HCT116 (cell line): ENCODE measurements at regions not wholly inside any gene's neighbourhood (a gene's known extent, or its start where the extent isn't known, plus 50 kb on each side); places are given as distances from the start of the nearest gene placed in this dataset.

Source experiments
- ATAC-seq: fragments of 200-7000 bp; cut with Tn5 transposase; 2 replicates; pipeline ENCODE4 v1.9.1; 2020; ENCODE audit warnings: mild to moderate bottlenecking, moderate library complexity
- BruUV-seq: library from RNA; stranded (reverse); fragments of 400-500 nt; replicated peaks from 2 replicates; lab custom pipeline; 2021; lab: Mats Ljungman, UMichigan
- CTCF ChIA-PET: fragments of 300-600 bp; sonication (Branson Sonifier 250); formaldehyde crosslinking; loops from one replicate; lab custom pipeline; 2021; ENCODE audit warnings: antibody characterized with exemption; lab: Charles Lee
- POLR2A ChIA-PET: fragments of 300-600, 350-600 bp; sonication (Branson Sonifier 250); formaldehyde crosslinking; loops from one replicate; lab custom pipeline; 2021; ENCODE audit warnings: antibody characterized with exemption; lab: Charles Lee
- RAD21 ChIA-PET, 2 experiments: fragments of 300-600 bp; sonication (Branson Sonifier 250); formaldehyde crosslinking; loops; one replicate each; lab custom pipeline; 2023; ENCODE audit warnings: low total read pairs in 2 of 2; ENCODE audit not compliant: uncharacterized antibody in 2 of 2, unreplicated experiment in 2 of 2, low non-redundant PET in 1 of 2; lab: Charles Lee
- DNase-seq: peaks from one replicate; pipeline ENCODE4 v3.0.0-alpha.2; 2010; ENCODE audit warnings: low read depth, low spot score
- H2AFZ ChIP-seq: fragments of 200-600 bp; shearing (Covaris generic), sonication (generic); 2 replicates; pipeline ENCODE4 v1.6.1; 2017; ENCODE audit warnings: low read depth, mixed run types, mixed read lengths, antibody characterized with exemption, low read length; ENCODE audit not compliant: poor library complexity, severe bottlenecking
- H3K27ac ChIP-seq: 2 replicates; pipeline ENCODE4 v1.5.1; 2012; ENCODE audit warnings: low read depth, low read length
- H3K27me3 ChIP-seq: fragments of 200-600 bp; sonication (generic); 2 replicates; pipeline ENCODE4 v1.6.1; 2016; ENCODE audit warnings: mixed run types, low read length, mixed read lengths; ENCODE audit not compliant: insufficient read depth
- H3K36me3 ChIP-seq, 2 experiments: fragments of 200-500 bp in 1 of 2; fragments of 200-600 bp in 1 of 2; sonication (Bioruptor generic) in 1 of 2; sonication (generic) in 1 of 2; 2 replicates each; pipeline versions ENCODE4 v1.5.1 to v1.6.1; 2014 to 2016; ENCODE audit warnings: low read length in 2 of 2, inconsistent platforms in 1 of 2, mixed read lengths in 1 of 2, mixed run types in 1 of 2; ENCODE audit not compliant: insufficient read depth in 2 of 2, control insufficient read depth in 1 of 2
- H3K4me1 ChIP-seq, 2 experiments: fragments of 200-600 bp in 1 of 2; sonication (generic) in 1 of 2; 2 replicates each; pipeline versions ENCODE4 v1.5.1 to v1.6.1; 2012 to 2017; ENCODE audit warnings: low read length in 2 of 2, inconsistent platforms in 1 of 2, mild to moderate bottlenecking in 1 of 2, mixed read lengths in 1 of 2, mixed run types in 1 of 2, moderate library complexity in 1 of 2; ENCODE audit not compliant: insufficient read depth in 2 of 2, control insufficient read depth in 1 of 2
- H3K4me2 ChIP-seq: fragments of 200-600 bp; sonication (generic); 2 replicates; pipeline ENCODE4 v1.6.1; 2017; ENCODE audit warnings: mixed run types, low read length, mixed read lengths
- H3K4me3 ChIP-seq, 2 experiments: fragments of 200-600 bp in 1 of 2; sonication (generic) in 1 of 2; replicated peaks in 1 of 2; 2 replicates each; pipeline ENCODE4 v1.5.1; 2011 to 2016; ENCODE audit warnings: low read length in 2 of 2, control low read depth in 1 of 2, low read depth in 1 of 2, mild to moderate bottlenecking in 1 of 2, mixed read lengths in 1 of 2, mixed run types in 1 of 2
- H3K79me2 ChIP-seq: fragments of 200-600 bp; sonication (generic); 2 replicates; pipeline ENCODE4 v1.6.1; 2017; ENCODE audit warnings: mild to moderate bottlenecking, mixed run types, low read length, moderate library complexity, mixed read lengths; ENCODE audit not compliant: insufficient read depth
- H3K9ac ChIP-seq: fragments of 200-600 bp; sonication (generic); 2 replicates; pipeline ENCODE4 v1.6.1; 2016; ENCODE audit warnings: low read length, mixed read lengths
- H3K9me2 ChIP-seq: fragments of 200-600 bp; sonication (generic), shearing (Covaris generic); 2 replicates; pipeline ENCODE4 v1.6.1; 2017; ENCODE audit warnings: mixed run types, mild to moderate bottlenecking, moderate library complexity; ENCODE audit not compliant: insufficient read depth
- H3K9me3 ChIP-seq, 2 experiments: fragments of 200-500 bp in 1 of 2; fragments of 200-600 bp in 1 of 2; sonication (Bioruptor generic) in 1 of 2; sonication (generic) in 1 of 2; 2 replicates each; pipeline ENCODE4 v1.6.1; 2014 to 2017; ENCODE audit warnings: low read length in 2 of 2, mixed read lengths in 2 of 2, inconsistent platforms in 1 of 2, low read depth in 1 of 2, mild to moderate bottlenecking in 1 of 2, mixed run types in 1 of 2, moderate library complexity in 1 of 2; ENCODE audit not compliant: control insufficient read depth in 1 of 2, insufficient read depth in 1 of 2
- H4K20me1 ChIP-seq: fragments of 200-600 bp; sonication (generic), shearing (Covaris generic); 2 replicates; pipeline ENCODE4 v1.6.1; 2017; ENCODE audit warnings: mixed run types, mild to moderate bottlenecking, moderate library complexity; ENCODE audit not compliant: insufficient read depth
- EGR1 ChIP-seq: IDR thresholded peaks from 2 replicates; pipeline ENCODE4 v1.6.1; 2012; ENCODE audit warnings: low read depth
- ELF1 ChIP-seq: IDR thresholded peaks from 2 replicates; pipeline ENCODE4 v1.6.1; 2012; ENCODE audit warnings: low read depth, borderline replicate concordance
- EZH2 ChIP-seq: fragments of 200-600 bp; sonication (generic); IDR thresholded peaks from 2 replicates; pipeline ENCODE4 v1.6.1; 2017; ENCODE audit warnings: antibody characterized with exemption, mixed run types
- EZH2phosphoT487 ChIP-seq: fragments of 200-600 bp; IDR thresholded peaks from 2 replicates; pipeline ENCODE4 v1.6.1; 2018; ENCODE audit warnings: antibody characterized with exemption, borderline replicate concordance
- FOSL1 ChIP-seq: IDR thresholded peaks from 2 replicates; pipeline ENCODE4 v1.6.1; 2012; ENCODE audit warnings: low read depth
- POLR2A ChIP-seq: IDR thresholded peaks from 2 replicates; pipeline ENCODE4 v1.7.0; 2011; ENCODE audit warnings: borderline replicate concordance; ENCODE audit not compliant: insufficient read depth, insufficient read length; ENCODE audit errors: extremely low read depth
- POLR2AphosphoS5 ChIP-seq: IDR thresholded peaks from 2 replicates; pipeline ENCODE4 v1.6.1; 2011; ENCODE audit warnings: mild to moderate bottlenecking, low read depth, low read length, moderate library complexity
- RAD21 ChIP-seq: IDR thresholded peaks from 2 replicates; pipeline ENCODE4 v1.6.1; 2012; ENCODE audit warnings: low read depth, mild to moderate bottlenecking
- SP1 ChIP-seq: IDR thresholded peaks from 2 replicates; pipeline ENCODE4 v1.6.1; 2012; ENCODE audit warnings: low read depth
- TCF7L2 ChIP-seq: IDR thresholded peaks from 2 replicates; pipeline ENCODE4 v1.7.0; 2011; ENCODE audit warnings: borderline replicate concordance, inconsistent platforms; ENCODE audit not compliant: insufficient read depth, insufficient read length; ENCODE audit errors: extremely low read depth
- YY1 ChIP-seq: IDR thresholded peaks from 2 replicates; pipeline ENCODE4 v1.6.1; 2011; ENCODE audit warnings: low read length, low read depth, moderate library complexity, mild to moderate bottlenecking; ENCODE audit not compliant: insufficient replicate concordance; ENCODE audit errors: extremely low read depth
- ZFX ChIP-seq: fragments of 450-650 bp; IDR thresholded peaks from 2 replicates; pipeline ENCODE4 v1.6.1; 2017
- ZNF274 ChIP-seq: fragments of 200-500 bp; sonication (Bioruptor generic); IDR thresholded peaks from 2 replicates; pipeline ENCODE4 v1.6.1; 2014; ENCODE audit warnings: mild to moderate bottlenecking, low read depth, low read length, inconsistent platforms
- intact Hi-C: fragments of 100-400 bp; cut with micrococcal nuclease; formaldehyde crosslinking; loops from 2 replicates; pipeline ENCODE4 v1.10.0; 2022
- TF ChIP-seq, protein P1 (sequence below): IDR thresholded peaks from 2 replicates; pipeline ENCODE4 v1.6.1; 2012
- TF ChIP-seq, protein P2 (sequence below), 3 experiments: fragments of 200-600 bp in 1 of 3; sonication (generic) in 1 of 3; IDR thresholded peaks in 2 of 3; conservative IDR thresholded peaks in 1 of 3; 2 replicates each; pipeline ENCODE4 v1.5.1; 2012 to 2017; ENCODE audit warnings: low read depth in 2 of 3, low read length in 2 of 3, antibody characterized with exemption in 1 of 3, borderline replicate concordance in 1 of 3, control low read depth in 1 of 3, mild to moderate bottlenecking in 1 of 3, mixed read lengths in 1 of 3, mixed run types in 1 of 3, moderate library complexity in 1 of 3; ENCODE audit not compliant: insufficient read depth in 1 of 3

DNA sequence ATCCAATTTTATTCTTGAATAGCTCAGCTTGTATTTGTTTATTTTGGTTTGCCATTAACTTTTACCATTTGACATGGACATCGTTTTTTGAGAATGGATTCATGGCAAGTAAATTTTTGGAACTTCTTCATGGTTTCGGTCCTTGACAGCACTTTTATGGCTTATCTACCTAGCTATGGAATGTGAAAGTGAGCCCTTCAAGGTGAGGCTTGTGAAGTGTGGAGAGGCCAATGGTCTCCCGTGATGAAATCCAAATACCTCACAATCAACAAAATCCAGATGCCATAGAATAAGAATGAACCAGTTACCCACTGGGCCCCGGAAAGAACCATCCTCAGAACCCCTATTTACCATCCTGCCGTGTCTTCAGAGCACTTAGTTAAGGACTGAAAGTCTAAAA, 978.8 kb downstream of the FSCB start:
- no peak for ATAC-seq
- RAD21 ChIA-PET = no interaction called here
- Histone ChIP-seq H3K9me3 (no peaks in the 10 kb centered on the region), H3K27ac (no peak overlapping the region), H3K4me1 (no peaks in the 10 kb centered on the region), H3K79me2 (no peaks in the 10 kb centered on the region), H3K9me2 (no peaks in the 10 kb centered on the region), H3K4me3 (no peak overlapping the region), H2AFZ (no peak overlapping the region)
- intact Hi-C loops = no loop called here
- TF ChIP-seq RAD21 (no peak), EGR1 (no peak), ZNF274 (no peak), EZH2 (no peak), EZH2phosphoT487 (no peak), FOSL1 (no peak), SP1 (no peak), POLR2AphosphoS5 (no peak)
- TF ChIP-seq, protein P1, sequence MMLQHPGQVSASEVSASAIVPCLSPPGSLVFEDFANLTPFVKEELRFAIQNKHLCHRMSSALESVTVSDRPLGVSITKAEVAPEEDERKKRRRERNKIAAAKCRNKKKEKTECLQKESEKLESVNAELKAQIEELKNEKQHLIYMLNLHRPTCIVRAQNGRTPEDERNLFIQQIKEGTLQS = no peak
- TF ChIP-seq, protein P2, sequence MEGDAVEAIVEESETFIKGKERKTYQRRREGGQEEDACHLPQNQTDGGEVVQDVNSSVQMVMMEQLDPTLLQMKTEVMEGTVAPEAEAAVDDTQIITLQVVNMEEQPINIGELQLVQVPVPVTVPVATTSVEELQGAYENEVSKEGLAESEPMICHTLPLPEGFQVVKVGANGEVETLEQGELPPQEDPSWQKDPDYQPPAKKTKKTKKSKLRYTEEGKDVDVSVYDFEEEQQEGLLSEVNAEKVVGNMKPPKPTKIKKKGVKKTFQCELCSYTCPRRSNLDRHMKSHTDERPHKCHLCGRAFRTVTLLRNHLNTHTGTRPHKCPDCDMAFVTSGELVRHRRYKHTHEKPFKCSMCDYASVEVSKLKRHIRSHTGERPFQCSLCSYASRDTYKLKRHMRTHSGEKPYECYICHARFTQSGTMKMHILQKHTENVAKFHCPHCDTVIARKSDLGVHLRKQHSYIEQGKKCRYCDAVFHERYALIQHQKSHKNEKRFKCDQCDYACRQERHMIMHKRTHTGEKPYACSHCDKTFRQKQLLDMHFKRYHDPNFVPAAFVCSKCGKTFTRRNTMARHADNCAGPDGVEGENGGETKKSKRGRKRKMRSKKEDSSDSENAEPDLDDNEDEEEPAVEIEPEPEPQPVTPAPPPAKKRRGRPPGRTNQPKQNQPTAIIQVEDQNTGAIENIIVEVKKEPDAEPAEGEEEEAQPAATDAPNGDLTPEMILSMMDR (IDR thresholded peaks at IDR 0.05 in 2 of 3, conservative IDR thresholded peaks at IDR 0.05 in 1 of 3; ENCODE audit: borderline replicate concordance in 1 of 3, insufficient read depth in 1 of 3, low read depth in 2 of 3, low read length in 2 of 3) = no peak
- TF ChIP-seq, all 23 proteins: peak for 0
- ChIA-PET POLR2A (no interaction called here), CTCF (no interaction called here)
- H3K4me2 ChIP-seq = no peak overlapping the region
- no peak overlapping the region for H3K9ac ChIP-seq
- no peak for DNase-seq
- H3K27me3 ChIP-seq = no peaks in the 10 kb centered on the region
- no TSS peak for BruUV-seq
- no peaks in the 10 kb centered on the region for H4K20me1 ChIP-seq
- H3K36me3 ChIP-seq = no peaks in the 10 kb centered on the region

DNA sequence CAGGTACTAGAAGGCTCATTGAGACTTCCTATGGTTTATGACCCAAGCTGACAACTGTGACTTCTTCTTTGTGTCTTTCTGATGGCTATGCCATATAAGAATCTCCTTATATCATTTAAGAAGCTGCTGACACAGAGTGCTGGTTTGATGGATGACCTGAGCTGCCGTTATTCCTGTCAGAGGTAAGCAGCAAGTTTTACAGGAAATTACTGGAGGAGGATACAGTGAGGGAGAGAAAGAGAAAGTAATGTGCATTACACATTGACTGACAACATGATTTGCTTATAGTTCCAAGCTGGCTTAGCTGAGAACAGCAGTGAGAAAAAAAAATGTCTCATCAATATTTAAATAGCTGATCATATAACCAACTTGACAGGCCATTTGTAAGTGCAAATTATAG, 981.4 kb downstream of the FSCB start:
- Histone ChIP-seq H3K4me3 (no peak overlapping the region), H3K9me2 (no peaks in the 10 kb centered on the region)
- TF ChIP-seq ZFX (no peak), TCF7L2 (no peak), ELF1 (no peak), SP1 (no peak), POLR2A (no peak), YY1 (no peak), POLR2AphosphoS5 (no peak)
- TF ChIP-seq, all 23 proteins: peak for 0
- Histone ChIP-seq H3K27ac (no peak overlapping the region), H3K79me2 (no peaks in the 10 kb centered on the region), H4K20me1 (no peaks in the 10 kb centered on the region), H3K9me3 (no peaks in the 10 kb centered on the region), H3K27me3 (no peaks in the 10 kb centered on the region), H2AFZ (no peak overlapping the region), H3K4me2 (no peak overlapping the region), H3K4me1 (no peaks in the 10 kb centered on the region), H3K36me3 (no peaks in the 10 kb centered on the region), H3K9ac (no peak overlapping the region)
- ChIA-PET POLR2A (no interaction called here), CTCF (no interaction called here), RAD21 (no interaction called here)
- no peak for ATAC-seq
- BruUV-seq = no TSS peak
- intact Hi-C loops = no loop called here
- DNase-seq = no peak
